A549 (cell line): ENCODE measurements at regions not wholly inside any gene's neighbourhood (a gene's known extent, or its start where the extent isn't known, plus 50 kb on each side); places are given as distances from the start of the nearest gene placed in this dataset.

Experiments
- ATAC-seq, 2 experiments: fragments of 200-7000 bp in 1 of 2; fragments of >200 bp in 1 of 2; cut with Nextera tagmentation in 1 of 2; cut with Tn5 transposase in 1 of 2; 3 replicates each; pipeline versions ENCODE4 v1.8.0 to v1.9.1; 2018 to 2020; ENCODE audit warnings: mild to moderate bottlenecking in 1 of 2, moderate library complexity in 1 of 2
- CTCF ChIA-PET: fragments of 300-600 bp; sonication (Branson Sonifier 250); formaldehyde crosslinking; extraction: SDS; loops from one replicate; lab custom pipeline; 2021; ENCODE audit warnings: antibody characterized with exemption, inconsistent platforms; lab: Yijun Ruan, JAX
- POLR2A ChIA-PET: fragments of 350-600 bp; formaldehyde crosslinking; extraction: SDS; loops from one replicate; lab custom pipeline; 2021; ENCODE audit warnings: antibody characterized with exemption, inconsistent platforms; lab: Yijun Ruan, JAX
- DNase-seq, 2 experiments: peaks; one replicate each; pipeline versions ENCODE4 v3.0.0 to v3.0.0-alpha.2; 2011 to 2016; ENCODE audit warnings: low read depth in 1 of 2, low spot score in 1 of 2
- FAIRE-seq: peaks from 2 replicates; lab custom pipeline; 2011; peaks lifted over from hg19 to GRCh38; lab: Jason Lieb, UNC
- H3K27ac ChIP-seq, 2 experiments: fragments of >200 bp; sonication (Bioruptor Twin); formaldehyde crosslinking; 3 replicates each; pipeline ENCODE4 v1.5.1; 2016 to 2017
- H3K4me1 ChIP-seq: fragments of >200 bp; sonication (Bioruptor Twin); formaldehyde crosslinking; 3 replicates; pipeline ENCODE4 v1.6.1; 2016
- H3K4me2 ChIP-seq: fragments of >200 bp; sonication (Bioruptor Twin); formaldehyde crosslinking; 3 replicates; pipeline ENCODE4 v1.6.1; 2016
- H3K4me3 ChIP-seq: fragments of >200 bp; sonication (Bioruptor Twin); formaldehyde crosslinking; 3 replicates; pipeline ENCODE4 v1.5.1; 2016
- H3K9me3 ChIP-seq: fragments of >200 bp; sonication (Bioruptor Twin); formaldehyde crosslinking; 3 replicates; pipeline ENCODE4 v1.6.1; 2016
- BHLHE40 ChIP-seq: IDR thresholded peaks from 2 replicates; pipeline ENCODE4 v1.6.1; 2012; ENCODE audit warnings: low read depth, low read length, inconsistent platforms
- CBX8 ChIP-seq: fragments of 200-600 bp; sonication (generic); IDR thresholded peaks from 2 replicates; pipeline ENCODE4 v1.6.1; 2016
- CHD2 ChIP-seq: fragments of 150-350 bp; IDR thresholded peaks from 2 replicates; pipeline ENCODE4 v1.6.1; 2014; ENCODE audit warnings: low read length; ENCODE audit not compliant: partially characterized antibody
- CHD4 ChIP-seq: fragments of 200-600 bp; sonication (generic); IDR thresholded peaks from 2 replicates; pipeline ENCODE4 v1.6.1; 2016; ENCODE audit warnings: antibody characterized with exemption, mild to moderate bottlenecking, borderline replicate concordance
- EP300 ChIP-seq, 2 experiments: fragments of >200 bp; sonication (Bioruptor Twin); formaldehyde crosslinking; IDR thresholded peaks; 2 replicates in 1 of 2; 3 replicates in 1 of 2; pipeline ENCODE4 v1.6.1; 2016 to 2017
- ESRRA ChIP-seq: fragments of 150-350 bp; IDR thresholded peaks from 2 replicates; pipeline ENCODE4 v1.6.1; 2014; ENCODE audit warnings: mild to moderate bottlenecking, low read length, borderline replicate concordance
- FOSB ChIP-seq: fragments of 250-450 bp; sonication (Bioruptor Pico); IDR thresholded peaks from 2 replicates; pipeline ENCODE4 v1.5.0; 2020; ENCODE audit warnings: mild to moderate bottlenecking, moderate library complexity
- HEYL ChIP-seq: fragments of 250-450 bp; sonication (Bioruptor Pico); IDR thresholded peaks from 2 replicates; pipeline ENCODE4 v1.8.0; 2021; ENCODE audit warnings: mild to moderate bottlenecking, moderate library complexity
- JUN ChIP-seq, 2 experiments: fragments of >200 bp; sonication (Bioruptor Twin); formaldehyde crosslinking; IDR thresholded peaks; 2 replicates in 1 of 2; 3 replicates in 1 of 2; pipeline ENCODE4 v1.6.1; 2016 to 2017
- JUNB ChIP-seq: fragments of >200 bp; sonication (Bioruptor Twin); formaldehyde crosslinking; IDR thresholded peaks from 2 replicates; pipeline ENCODE4 v1.6.1; 2016
- KDM1A ChIP-seq: fragments of 200-600 bp; sonication (generic); IDR thresholded peaks from 2 replicates; pipeline ENCODE4 v1.6.1; 2016; ENCODE audit warnings: low read depth, mild to moderate bottlenecking
- MAZ ChIP-seq: fragments of 150-350 bp; IDR thresholded peaks from 2 replicates; pipeline ENCODE4 v1.6.1; 2014; ENCODE audit warnings: antibody characterized with exemption, low read depth, low read length, borderline replicate concordance
- MYC ChIP-seq: IDR thresholded peaks from 2 replicates; pipeline ENCODE4 v1.6.1; 2012; ENCODE audit warnings: mild to moderate bottlenecking, inconsistent platforms, low read length, improper control_type of control experiment, borderline replicate concordance
- NFE2L2 ChIP-seq: fragments of 150-350 bp; conservative IDR thresholded peaks from 2 replicates; pipeline ENCODE4 v1.6.1; 2014; ENCODE audit warnings: low read length
- NR3C1 ChIP-seq: fragments of >200 bp; sonication (Bioruptor Twin); formaldehyde crosslinking; IDR thresholded peaks from 3 replicates; pipeline ENCODE4 v1.6.1; 2017
- PHF8 ChIP-seq: fragments of 200-600 bp; sonication (generic); IDR thresholded peaks from 2 replicates; pipeline ENCODE4 v1.6.1; 2016; ENCODE audit warnings: low read depth, mild to moderate bottlenecking, antibody characterized with exemption, moderate library complexity, borderline replicate concordance
- RNF2 ChIP-seq: fragments of 200-600 bp; sonication (generic); IDR thresholded peaks from 2 replicates; pipeline ENCODE4 v1.6.1; 2016; ENCODE audit warnings: low read depth, mild to moderate bottlenecking, antibody characterized with exemption, moderate library complexity, borderline replicate concordance
- TFCP2L1 ChIP-seq: fragments of 250-450 bp; sonication (Bioruptor Pico); IDR thresholded peaks from 2 replicates; pipeline ENCODE4 v1.5.0; 2021; ENCODE audit warnings: mild to moderate bottlenecking
- ZFP36 ChIP-seq: fragments of 450-650 bp; IDR thresholded peaks from 2 replicates; pipeline ENCODE4 v1.6.1; 2014; ENCODE audit warnings: borderline replicate concordance; ENCODE audit not compliant: partially characterized antibody
- ZSCAN20 ChIP-seq: fragments of 250-450 bp; sonication (Bioruptor Pico); IDR thresholded peaks from 2 replicates; pipeline ENCODE4 v1.8.0; 2022; ENCODE audit warnings: mild to moderate bottlenecking, moderate library complexity
- WGBS: methylation state at CpG from one replicate; pipeline ENCODE4 v1.1.6; 2017; ENCODE audit errors: missing lambda C conversion rate; 5-methylcytosine and 5-hydroxymethylcytosine counted together
- TF ChIP-seq, protein P1 (sequence below): fragments of >200 bp; sonication (Bioruptor Twin); formaldehyde crosslinking; IDR thresholded peaks from 3 replicates; pipeline ENCODE4 v1.5.1; 2016
- TF ChIP-seq, protein P2 (sequence below): fragments of 250-450 bp; sonication (Bioruptor Pico); IDR thresholded peaks from 2 replicates; pipeline ENCODE4 v1.5.0; 2020; ENCODE audit warnings: low read depth, mild to moderate bottlenecking, moderate library complexity
- TF ChIP-seq, protein P3 (sequence below): fragments of >200 bp; sonication (Bioruptor Twin); formaldehyde crosslinking; IDR thresholded peaks from 3 replicates; pipeline ENCODE4 v1.6.1; 2016
- TF ChIP-seq, protein P4 (sequence below): fragments of 150-350 bp; IDR thresholded peaks from 2 replicates; pipeline ENCODE4 v1.6.1; 2014; ENCODE audit warnings: low read depth, mild to moderate bottlenecking, low read length
- TF ChIP-seq, protein P5 (sequence below): IDR thresholded peaks from 2 replicates; pipeline ENCODE4 v1.6.1; 2012

DNA sequence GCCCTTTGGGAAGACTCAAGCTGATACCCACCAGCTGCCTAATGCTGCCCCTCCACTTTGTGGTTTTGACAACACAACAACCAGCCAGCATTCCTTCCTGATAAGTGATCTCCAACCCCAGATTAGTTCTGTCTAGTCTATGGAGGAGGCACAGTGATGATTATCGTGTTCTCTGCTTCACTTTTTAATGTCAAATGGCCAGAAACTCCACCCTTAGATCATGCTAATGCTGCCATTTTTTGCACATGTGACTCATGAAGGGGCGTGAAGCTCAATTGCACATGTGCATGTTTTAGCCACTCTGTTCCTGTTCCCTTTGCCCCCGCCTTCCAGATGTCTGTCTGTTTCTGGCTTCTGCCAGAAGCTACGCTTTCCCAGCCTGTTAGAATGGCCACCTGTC, 199.8 kb downstream of the COG6 start (continued):
- TF ChIP-seq RNF2 (no peak), KDM1A (no peak)

DNA sequence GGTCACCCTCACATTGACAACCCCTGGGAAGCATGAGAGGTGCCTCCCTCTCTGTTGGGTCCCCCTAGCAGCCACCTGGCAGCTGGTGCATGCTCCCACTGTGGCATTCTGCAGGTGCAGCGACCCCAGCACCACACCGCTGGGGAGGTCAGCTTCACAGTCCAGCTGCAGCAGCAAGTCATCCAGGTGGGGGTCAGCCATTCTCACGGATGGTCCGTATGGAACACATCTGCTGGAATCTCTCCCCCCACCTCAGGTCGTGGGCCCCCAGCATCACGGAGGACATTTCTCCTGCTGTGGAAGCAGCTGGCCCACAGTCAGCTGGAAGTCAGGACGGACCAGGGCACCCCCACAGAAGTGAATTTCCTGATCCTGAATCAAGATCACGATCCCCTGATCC, 201.3 kb downstream of the COG6 start:
- Histone ChIP-seq H3K4me1 (no peaks in the 10 kb centered on the region), H3K4me2 (no peak overlapping the region), H3K9me3 (no peaks in the 10 kb centered on the region), H3K27ac (no peak overlapping the region), H3K4me3 (no peak overlapping the region)
- TF ChIP-seq, protein P1, sequence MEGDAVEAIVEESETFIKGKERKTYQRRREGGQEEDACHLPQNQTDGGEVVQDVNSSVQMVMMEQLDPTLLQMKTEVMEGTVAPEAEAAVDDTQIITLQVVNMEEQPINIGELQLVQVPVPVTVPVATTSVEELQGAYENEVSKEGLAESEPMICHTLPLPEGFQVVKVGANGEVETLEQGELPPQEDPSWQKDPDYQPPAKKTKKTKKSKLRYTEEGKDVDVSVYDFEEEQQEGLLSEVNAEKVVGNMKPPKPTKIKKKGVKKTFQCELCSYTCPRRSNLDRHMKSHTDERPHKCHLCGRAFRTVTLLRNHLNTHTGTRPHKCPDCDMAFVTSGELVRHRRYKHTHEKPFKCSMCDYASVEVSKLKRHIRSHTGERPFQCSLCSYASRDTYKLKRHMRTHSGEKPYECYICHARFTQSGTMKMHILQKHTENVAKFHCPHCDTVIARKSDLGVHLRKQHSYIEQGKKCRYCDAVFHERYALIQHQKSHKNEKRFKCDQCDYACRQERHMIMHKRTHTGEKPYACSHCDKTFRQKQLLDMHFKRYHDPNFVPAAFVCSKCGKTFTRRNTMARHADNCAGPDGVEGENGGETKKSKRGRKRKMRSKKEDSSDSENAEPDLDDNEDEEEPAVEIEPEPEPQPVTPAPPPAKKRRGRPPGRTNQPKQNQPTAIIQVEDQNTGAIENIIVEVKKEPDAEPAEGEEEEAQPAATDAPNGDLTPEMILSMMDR, result no peak
- TF ChIP-seq, protein P2, sequence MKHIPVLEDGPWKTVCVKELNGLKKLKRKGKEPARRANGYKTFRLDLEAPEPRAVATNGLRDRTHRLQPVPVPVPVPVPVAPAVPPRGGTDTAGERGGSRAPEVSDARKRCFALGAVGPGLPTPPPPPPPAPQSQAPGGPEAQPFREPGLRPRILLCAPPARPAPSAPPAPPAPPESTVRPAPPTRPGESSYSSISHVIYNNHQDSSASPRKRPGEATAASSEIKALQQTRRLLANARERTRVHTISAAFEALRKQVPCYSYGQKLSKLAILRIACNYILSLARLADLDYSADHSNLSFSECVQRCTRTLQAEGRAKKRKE (CRISPR knock-in tag), result no peak
- no peak for TF ChIP-seq ZFP36
- TF ChIP-seq, protein P3, sequence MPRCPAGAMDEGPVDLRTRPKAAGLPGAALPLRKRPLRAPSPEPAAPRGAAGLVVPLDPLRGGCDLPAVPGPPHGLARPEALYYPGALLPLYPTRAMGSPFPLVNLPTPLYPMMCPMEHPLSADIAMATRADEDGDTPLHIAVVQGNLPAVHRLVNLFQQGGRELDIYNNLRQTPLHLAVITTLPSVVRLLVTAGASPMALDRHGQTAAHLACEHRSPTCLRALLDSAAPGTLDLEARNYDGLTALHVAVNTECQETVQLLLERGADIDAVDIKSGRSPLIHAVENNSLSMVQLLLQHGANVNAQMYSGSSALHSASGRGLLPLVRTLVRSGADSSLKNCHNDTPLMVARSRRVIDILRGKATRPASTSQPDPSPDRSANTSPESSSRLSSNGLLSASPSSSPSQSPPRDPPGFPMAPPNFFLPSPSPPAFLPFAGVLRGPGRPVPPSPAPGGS, result no peak
- TF ChIP-seq, protein P4, sequence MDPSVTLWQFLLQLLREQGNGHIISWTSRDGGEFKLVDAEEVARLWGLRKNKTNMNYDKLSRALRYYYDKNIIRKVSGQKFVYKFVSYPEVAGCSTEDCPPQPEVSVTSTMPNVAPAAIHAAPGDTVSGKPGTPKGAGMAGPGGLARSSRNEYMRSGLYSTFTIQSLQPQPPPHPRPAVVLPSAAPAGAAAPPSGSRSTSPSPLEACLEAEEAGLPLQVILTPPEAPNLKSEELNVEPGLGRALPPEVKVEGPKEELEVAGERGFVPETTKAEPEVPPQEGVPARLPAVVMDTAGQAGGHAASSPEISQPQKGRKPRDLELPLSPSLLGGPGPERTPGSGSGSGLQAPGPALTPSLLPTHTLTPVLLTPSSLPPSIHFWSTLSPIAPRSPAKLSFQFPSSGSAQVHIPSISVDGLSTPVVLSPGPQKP, result no peak
- TF ChIP-seq MAZ, result no peak
- TF ChIP-seq CHD2, result no peak
- TF ChIP-seq, protein P5, sequence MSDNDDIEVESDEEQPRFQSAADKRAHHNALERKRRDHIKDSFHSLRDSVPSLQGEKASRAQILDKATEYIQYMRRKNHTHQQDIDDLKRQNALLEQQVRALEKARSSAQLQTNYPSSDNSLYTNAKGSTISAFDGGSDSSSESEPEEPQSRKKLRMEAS, result no peak
- TF ChIP-seq ESRRA, result no peak
- TF ChIP-seq MYC, result no peak
- no peak for TF ChIP-seq PHF8
- no peak for TF ChIP-seq EP300 (IDR thresholded peaks at IDR 0.05)
- no peak for TF ChIP-seq CHD4
- no peak for TF ChIP-seq TFCP2L1 (CRISPR knock-in tag)
- TF ChIP-seq CBX8, result no peak
- no peak for TF ChIP-seq RNF2
- no peak for TF ChIP-seq ZSCAN20
- TF ChIP-seq JUNB, result no peak
- DNase-seq (no peak), FAIRE-seq (no peak), ATAC-seq (no peak)
- 28% methylated on average over 5 of the region's 8 CpGs for WGBS
- ChIA-PET CTCF (no interaction called here), POLR2A (no interaction called here)

DNA sequence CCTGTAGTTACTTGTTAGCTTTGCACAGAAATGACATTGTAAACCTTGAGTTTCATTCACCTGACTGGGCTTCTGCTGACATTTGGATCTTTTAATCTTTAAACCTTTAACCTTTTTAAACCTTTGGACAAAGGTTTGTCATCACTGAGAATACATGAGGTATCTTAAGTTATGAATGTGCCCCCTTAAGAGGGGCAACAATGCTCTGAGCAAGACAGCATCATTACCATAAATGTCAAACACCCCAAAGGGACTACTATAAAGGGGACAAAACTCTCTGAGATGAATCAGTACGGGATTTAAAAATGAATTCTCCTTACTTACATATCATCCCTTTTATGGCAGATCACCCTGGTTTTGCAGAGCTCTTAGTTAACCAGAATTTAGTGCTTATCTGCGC, 203.3 kb downstream of the COG6 start:
- no peaks in the 10 kb centered on the region for H3K4me1 ChIP-seq
- no peak overlapping the region for H3K4me3 ChIP-seq
- WGBS, result 38% methylated on average over 2 of the region's 2 CpGs
- H3K27ac ChIP-seq, result no peak overlapping the region
- CTCF ChIA-PET, result no interaction called here
- FAIRE-seq (no peak), DNase-seq (no peak), ATAC-seq (no peak)
- TF ChIP-seq, protein P1, result no peak
- TF ChIP-seq BHLHE40, result no peak
- no peak for TF ChIP-seq NR3C1
- TF ChIP-seq NFE2L2, result no peak
- no peak for TF ChIP-seq HEYL (CRISPR knock-in tag)
- TF ChIP-seq, protein P3, result no peak
- TF ChIP-seq MAZ, result no peak
- TF ChIP-seq FOSB (CRISPR knock-in tag), result no peak
- no peak for TF ChIP-seq JUN (IDR thresholded peaks at IDR 0.05)
- POLR2A ChIA-PET, result no interaction called here
- H3K4me2 ChIP-seq, result no peak overlapping the region
- H3K9me3 ChIP-seq, result no peaks in the 10 kb centered on the region
